IgD-negative memory B cell (primary cell): ENCODE measurements at regions not wholly inside any gene's neighbourhood (a gene's known extent, or its start where the extent isn't known, plus 50 kb on each side); places are given as distances from the start of the nearest gene placed in this dataset.
"Not testable (repeated sequence)": the region's sequence is repeated elsewhere in the genome, so short reads cannot be mapped to it uniquely, and the experiment has no call there.

ENCODE experiments used
- H3K27ac Mint-ChIP-seq, 3 donors: one replicate each; pipeline ENCODE4 v1.8.0; 2020 to 2022; ENCODE audit warnings: mild to moderate bottlenecking in 3 of 3, mixed read lengths in 3 of 3, moderate library complexity in 1 of 3
- H3K27me3 Mint-ChIP-seq: one replicate; pipeline ENCODE4 v1.8.0; 2021; ENCODE audit warnings: mixed read lengths
- H3K36me3 Mint-ChIP-seq: one replicate; pipeline ENCODE4 v1.8.0; 2020; ENCODE audit warnings: mild to moderate bottlenecking, mixed read lengths
- H3K4me1 Mint-ChIP-seq, 3 donors: one replicate each; pipeline ENCODE4 v1.8.0; 2020 to 2022; ENCODE audit warnings: mixed read lengths in 3 of 3, mild to moderate bottlenecking in 1 of 3
- H3K4me3 Mint-ChIP-seq, 4 donors: one replicate each; pipeline ENCODE4 v1.8.0; 2020 to 2022; ENCODE audit warnings: mild to moderate bottlenecking in 4 of 4, mixed read lengths in 4 of 4, moderate library complexity in 3 of 4
- H3K9me3 Mint-ChIP-seq, 3 donors: one replicate each; pipeline ENCODE4 v1.8.0; 2020 to 2021; ENCODE audit warnings: mixed read lengths in 3 of 3, mild to moderate bottlenecking in 1 of 3

GRCh38 chr6:160882006-160882405, 109.6 kb upstream of the MAP3K4 start:
- no peaks in the 10 kb centered on the region for H3K4me1 Mint-ChIP-seq
- no peaks in the 10 kb centered on the region for H3K27me3 Mint-ChIP-seq
- H3K36me3 Mint-ChIP-seq, result no peaks in the 10 kb centered on the region
- H3K4me3 Mint-ChIP-seq, result no peak overlapping the region
- H3K27ac Mint-ChIP-seq, result no peak overlapping the region
- no peaks in the 10 kb centered on the region for H3K9me3 Mint-ChIP-seq

DNA sequence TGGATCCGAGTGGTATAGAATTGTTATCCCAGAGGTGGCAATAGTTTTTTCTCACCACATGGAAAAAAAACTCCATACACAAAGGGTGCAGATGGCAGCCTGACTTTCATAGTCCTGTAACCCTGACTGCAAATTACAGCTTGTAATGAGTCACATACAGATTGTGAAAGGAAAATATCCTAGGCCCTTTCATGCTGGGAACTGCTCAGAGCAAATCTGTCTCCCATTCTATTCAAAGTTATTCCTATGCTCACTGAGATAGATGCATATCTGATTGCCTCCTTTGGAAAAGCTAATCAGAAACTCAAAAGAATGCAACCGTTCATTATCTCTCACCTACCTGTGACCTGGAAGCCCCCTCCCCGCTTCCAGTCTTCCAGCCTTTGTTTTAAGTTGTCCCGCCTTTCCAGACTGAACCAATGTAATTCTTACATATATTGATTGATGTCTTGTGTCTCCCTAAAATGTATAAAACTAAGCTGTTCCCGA, 108.7 kb upstream of the MAP3K4 start:
- Mint-ChIP-seq H3K9me3 (peaks cover 0 to 6% (median 0%) of the 10 kb centered on the region in 3 donors), H3K4me3 (no peak overlapping the region), H3K4me1 (no peaks in the 10 kb centered on the region), H3K27me3 (no peaks in the 10 kb centered on the region), H3K36me3 (no peaks in the 10 kb centered on the region), H3K27ac (no peak overlapping the region)

DNA sequence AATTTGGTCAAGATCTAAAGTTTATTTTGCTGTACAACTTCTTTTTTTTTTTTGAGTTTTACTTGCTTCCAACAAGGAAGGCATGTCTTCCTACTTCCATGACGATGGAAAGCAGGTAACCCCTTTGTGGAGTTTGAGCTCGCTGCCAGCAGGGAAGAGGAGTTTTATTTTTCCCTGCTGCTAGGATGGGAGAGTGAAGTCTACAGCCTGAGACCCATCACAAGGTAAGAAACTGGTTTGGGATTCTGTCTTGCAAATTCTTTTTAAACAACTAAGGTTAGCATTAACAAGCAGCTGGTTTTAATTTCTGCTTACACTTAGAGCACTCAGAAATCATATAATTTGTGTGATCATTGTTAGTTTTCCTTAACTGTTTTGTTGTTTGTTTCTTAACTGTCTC, 108.0 kb upstream of the MAP3K4 start:
- Mint-ChIP-seq H3K27ac (no peak overlapping the region), H3K4me3 (no peak overlapping the region), H3K9me3 (peaks cover 0 to 6% (median 0%) of the 10 kb centered on the region in 3 donors), H3K4me1 (no peaks in the 10 kb centered on the region), H3K36me3 (no peaks in the 10 kb centered on the region), H3K27me3 (no peaks in the 10 kb centered on the region)

GRCh38 chr6:160883999-160884398, 107.6 kb upstream of the MAP3K4 start:
- H3K4me3 Mint-ChIP-seq, result no peak overlapping the region
- H3K4me1 Mint-ChIP-seq, result no peaks in the 10 kb centered on the region
- H3K27me3 Mint-ChIP-seq, result no peaks in the 10 kb centered on the region
- peak overlapping the region in 1 of 3 donors; percentile 72 for H3K27ac Mint-ChIP-seq
- H3K36me3 Mint-ChIP-seq, result peaks cover 2% of the 10 kb centered on the region
- peaks cover 0 to 6% (median 0%) of the 10 kb centered on the region in 3 donors for H3K9me3 Mint-ChIP-seq

DNA sequence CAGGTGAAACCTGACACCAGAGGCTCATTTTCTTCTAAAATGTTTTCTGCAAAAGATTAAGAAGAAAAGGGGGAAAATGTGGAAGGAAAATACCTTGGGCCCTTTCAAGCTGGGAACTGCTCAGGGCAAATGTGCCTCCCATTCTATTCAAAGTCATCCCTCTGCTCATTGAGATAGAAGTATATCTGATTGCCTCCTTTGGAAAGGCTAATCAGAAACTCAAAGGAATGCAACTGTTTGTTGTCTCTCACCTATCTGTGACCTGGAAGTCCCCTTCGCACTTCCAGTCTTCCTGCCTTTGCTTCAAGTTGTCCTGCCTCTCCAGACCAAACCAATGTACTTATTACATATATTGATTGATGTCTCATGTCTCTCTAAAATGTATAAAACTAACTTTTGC, 102.4 kb upstream of the MAP3K4 start:
- not testable (repeated sequence) for H3K4me3 Mint-ChIP-seq, H3K27ac Mint-ChIP-seq, H3K4me1 Mint-ChIP-seq, H3K9me3 Mint-ChIP-seq, H3K27me3 Mint-ChIP-seq, H3K36me3 Mint-ChIP-seq

GRCh38 chr6:160891690-160892089, 99.9 kb upstream of the MAP3K4 start:
- Mint-ChIP-seq H3K36me3 (peaks cover 2% of the 10 kb centered on the region), H3K27ac (no peak overlapping the region)

DNA sequence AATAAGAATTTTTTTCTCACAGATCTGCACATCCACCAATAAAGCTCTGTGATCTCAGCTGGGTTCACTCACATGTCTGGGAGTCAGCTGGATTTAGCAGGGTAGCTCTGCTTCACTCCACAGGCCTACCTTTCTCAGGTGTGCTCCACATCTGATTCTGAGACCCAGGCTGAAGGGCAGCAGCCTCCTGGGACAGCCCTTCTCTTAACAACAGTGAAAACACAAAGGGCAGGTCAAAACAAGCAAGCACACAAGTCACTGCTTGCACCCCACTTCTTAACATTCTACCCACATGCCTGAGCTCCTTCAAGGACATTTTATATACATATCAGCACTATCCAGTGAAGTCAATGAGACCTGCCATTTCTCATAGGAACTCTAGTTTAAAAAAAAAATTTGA, 96.0 kb upstream of the MAP3K4 start:
- H3K27me3 Mint-ChIP-seq, result peaks cover 1% of the 10 kb centered on the region
- no peaks in the 10 kb centered on the region for H3K36me3 Mint-ChIP-seq
- H3K27ac Mint-ChIP-seq, result no peak overlapping the region
- no peaks in the 10 kb centered on the region for H3K4me1 Mint-ChIP-seq
- no peaks in the 10 kb centered on the region for H3K9me3 Mint-ChIP-seq
- H3K4me3 Mint-ChIP-seq, result no peak overlapping the region

More at GRCh38 chr6:160891690-160892089, 99.9 kb upstream of the MAP3K4 start:
- Mint-ChIP-seq H3K4me3 (no peak overlapping the region), H3K27me3 (no peaks in the 10 kb centered on the region), H3K4me1 (no peaks in the 10 kb centered on the region), H3K9me3 (peaks cover 0 to 6% (median 0%) of the 10 kb centered on the region in 3 donors)

DNA sequence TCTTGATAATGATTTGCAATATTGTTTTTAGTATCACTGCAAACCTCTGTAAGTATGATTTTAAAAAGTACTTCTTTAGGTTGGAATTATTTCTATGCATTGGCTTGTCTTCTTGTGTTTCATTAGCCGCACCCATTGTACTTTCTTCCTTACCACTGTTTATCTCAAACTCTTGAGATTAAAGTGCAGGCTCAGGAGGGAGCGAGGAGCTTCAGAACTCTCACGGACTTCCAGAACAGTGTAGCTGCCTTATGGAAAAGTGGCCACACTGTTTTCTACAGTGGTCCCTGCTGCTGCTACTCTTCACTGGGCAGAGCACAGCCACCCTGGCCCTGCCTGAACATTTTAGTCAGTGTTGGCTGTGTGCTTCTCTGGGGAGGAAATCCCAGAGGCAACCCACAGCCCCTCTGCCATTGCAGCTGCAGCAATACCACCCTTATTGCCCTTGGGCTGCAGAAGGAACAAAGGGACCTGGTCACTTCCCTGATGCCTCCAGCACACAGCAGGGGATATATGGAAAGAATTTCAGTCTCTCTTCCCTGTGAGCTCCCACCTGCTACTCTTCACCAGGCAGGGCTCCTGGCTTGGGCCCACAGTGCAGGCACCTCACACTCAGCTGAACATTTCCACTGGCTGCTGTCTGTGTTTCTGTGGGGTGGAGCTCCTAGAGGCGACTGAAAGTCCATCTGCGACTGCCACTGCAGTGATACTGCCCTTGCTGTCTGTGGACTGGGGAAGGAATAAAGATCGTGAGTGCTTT, 91.7 kb upstream of the MAP3K4 start:
- Mint-ChIP-seq H3K4me1 (no peaks in the 10 kb centered on the region), H3K4me3 (no peak overlapping the region), H3K27me3 (peaks cover 4% of the 10 kb centered on the region), H3K27ac (no peak overlapping the region), H3K36me3 (no peaks in the 10 kb centered on the region), H3K9me3 (peaks cover 0 to 2% (median 0%) of the 10 kb centered on the region in 3 donors)

GRCh38 chr6:160911949-160912348, 79.6 kb upstream of the MAP3K4 start:
- peaks cover 5% of the 10 kb centered on the region for H3K36me3 Mint-ChIP-seq
- H3K27me3 Mint-ChIP-seq, result peaks cover 5% of the 10 kb centered on the region
- H3K4me1 Mint-ChIP-seq, result no peaks in the 10 kb centered on the region
- H3K9me3 Mint-ChIP-seq, result peaks cover 9 to 17% (median 11%) of the 10 kb centered on the region in 3 donors
- no peak overlapping the region for H3K4me3 Mint-ChIP-seq
- no peak overlapping the region for H3K27ac Mint-ChIP-seq

DNA sequence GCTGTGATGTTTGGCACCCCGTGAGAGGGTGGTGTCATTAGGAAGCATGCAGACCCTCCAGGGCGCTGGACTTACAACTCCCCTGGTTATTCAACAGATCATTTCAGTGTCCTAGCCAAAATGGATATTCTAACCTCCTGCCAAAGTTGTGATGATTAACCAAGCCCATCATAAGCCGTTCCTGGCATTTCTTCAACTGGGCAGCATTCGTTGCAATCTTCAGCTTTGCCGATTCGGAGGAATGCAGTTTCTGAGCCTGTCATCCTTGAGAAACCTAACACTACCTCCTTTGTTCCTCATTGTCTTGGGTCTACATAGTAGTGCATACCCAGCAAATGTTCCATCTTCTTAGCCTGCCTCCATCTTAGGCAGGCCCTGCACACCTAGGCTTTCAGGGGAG, 79.2 kb upstream of the MAP3K4 start:
- Mint-ChIP-seq H3K4me1 (no peaks in the 10 kb centered on the region), H3K4me3 (no peak overlapping the region), H3K9me3 (peaks cover 7 to 13% (median 8%) of the 10 kb centered on the region in 3 donors), H3K27ac (no peak overlapping the region), H3K36me3 (peaks cover 5% of the 10 kb centered on the region), H3K27me3 (peaks cover 5% of the 10 kb centered on the region)

DNA sequence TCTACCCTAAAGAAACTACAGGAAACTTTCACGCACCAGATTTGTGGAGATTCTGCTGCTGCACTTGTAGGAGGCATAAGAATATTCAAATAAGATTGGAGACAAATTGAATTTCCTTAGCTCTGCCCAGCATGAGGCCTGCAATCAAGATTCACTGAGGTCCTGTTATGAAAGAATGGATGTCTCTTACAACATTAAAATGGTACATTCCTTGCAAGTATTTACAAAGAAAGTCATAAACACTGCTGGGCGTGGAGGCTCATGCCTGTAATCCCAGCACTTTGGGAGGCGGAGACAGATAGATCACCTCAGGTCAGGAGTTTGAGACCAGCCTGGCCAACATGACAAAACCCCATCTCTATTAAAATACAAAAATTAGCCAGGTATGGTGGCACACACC, 74.0 kb upstream of the MAP3K4 start:
- no peak overlapping the region for H3K27ac Mint-ChIP-seq
- peaks cover 5% of the 10 kb centered on the region for H3K36me3 Mint-ChIP-seq
- H3K9me3 Mint-ChIP-seq, result peaks cover 3 to 10% (median 5%) of the 10 kb centered on the region in 3 donors
- no peak overlapping the region for H3K4me3 Mint-ChIP-seq
- no peaks in the 10 kb centered on the region for H3K4me1 Mint-ChIP-seq
- no peaks in the 10 kb centered on the region for H3K27me3 Mint-ChIP-seq

GRCh38 chr6:160919723-160920440, 71.7 kb upstream of the MAP3K4 start:
- no peak overlapping the region for H3K4me3 Mint-ChIP-seq
- peaks cover 3% of the 10 kb centered on the region for H3K36me3 Mint-ChIP-seq
- no peaks in the 10 kb centered on the region for H3K9me3 Mint-ChIP-seq
- H3K27ac Mint-ChIP-seq, result no peak overlapping the region
- H3K27me3 Mint-ChIP-seq, result no peaks in the 10 kb centered on the region
- H3K4me1 Mint-ChIP-seq, result no peaks in the 10 kb centered on the region

- H3K9me3 Mint-ChIP-seq, result no peaks in the 10 kb centered on the region
- no peak overlapping the region for H3K4me3 Mint-ChIP-seq
- H3K27me3 Mint-ChIP-seq, result peaks cover 3% of the 10 kb centered on the region
- H3K27ac Mint-ChIP-seq, result no peak overlapping the region
- H3K36me3 Mint-ChIP-seq, result peaks cover 3% of the 10 kb centered on the region
- H3K4me1 Mint-ChIP-seq, result no peaks in the 10 kb centered on the region
These were observed 70.5 kb upstream of the MAP3K4 start for GRCh38 chr6:160921095-160921494.

DNA sequence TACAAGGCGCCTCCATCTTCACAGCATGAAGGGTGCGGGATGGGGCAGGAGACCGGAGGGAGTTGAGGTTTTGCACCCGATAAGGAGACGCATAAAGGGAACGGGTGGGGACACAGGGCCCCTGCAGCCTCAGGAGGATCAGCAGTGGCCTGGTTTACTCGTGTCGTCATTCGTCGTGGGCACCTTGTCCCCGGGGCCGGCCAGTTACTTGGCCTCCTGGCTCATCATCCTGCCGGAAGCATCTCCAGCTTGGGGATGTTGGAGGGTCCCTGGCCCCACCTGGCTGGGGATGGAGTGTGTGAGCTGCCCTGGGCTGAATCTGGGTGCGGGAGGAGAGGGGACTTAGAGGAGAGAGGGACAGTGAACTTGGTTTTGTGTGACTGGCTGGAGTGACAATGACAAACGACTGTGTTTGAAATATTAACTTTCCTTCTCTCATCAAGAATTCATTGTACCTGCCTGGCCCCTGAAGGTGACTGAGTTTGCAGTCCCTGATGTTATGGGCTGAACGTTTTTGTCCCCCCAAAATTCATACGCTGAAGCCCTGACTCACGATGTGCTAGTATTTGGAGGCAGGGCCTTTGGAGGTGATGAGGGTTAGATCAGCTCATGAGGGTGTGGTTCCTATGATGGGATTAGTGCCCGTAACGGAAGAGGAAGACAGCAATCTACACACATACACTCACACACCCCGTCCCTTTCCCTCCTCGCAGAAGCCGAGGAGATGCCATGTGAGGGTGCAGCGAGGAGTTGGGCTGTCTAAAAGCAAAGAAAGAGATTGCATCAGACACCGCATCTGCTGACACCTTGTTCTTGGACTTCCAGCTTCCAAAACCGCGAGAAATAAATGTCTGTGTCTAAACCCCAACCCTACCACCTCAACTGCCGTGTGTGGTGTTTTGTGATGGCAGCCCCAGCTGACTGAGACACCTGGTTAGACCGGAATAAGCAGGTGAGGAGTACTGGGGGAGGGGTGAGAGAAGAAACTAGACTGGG, 65.0 kb upstream of the MAP3K4 start:
- Mint-ChIP-seq H3K4me1 (peaks cover 0 to 3% (median 0%) of the 10 kb centered on the region in 3 donors), H3K27me3 (peaks cover 22% of the 10 kb centered on the region), H3K36me3 (peaks cover 1% of the 10 kb centered on the region), H3K27ac (no peak overlapping the region), H3K4me3 (no peak overlapping the region), H3K9me3 (no peaks in the 10 kb centered on the region)

DNA sequence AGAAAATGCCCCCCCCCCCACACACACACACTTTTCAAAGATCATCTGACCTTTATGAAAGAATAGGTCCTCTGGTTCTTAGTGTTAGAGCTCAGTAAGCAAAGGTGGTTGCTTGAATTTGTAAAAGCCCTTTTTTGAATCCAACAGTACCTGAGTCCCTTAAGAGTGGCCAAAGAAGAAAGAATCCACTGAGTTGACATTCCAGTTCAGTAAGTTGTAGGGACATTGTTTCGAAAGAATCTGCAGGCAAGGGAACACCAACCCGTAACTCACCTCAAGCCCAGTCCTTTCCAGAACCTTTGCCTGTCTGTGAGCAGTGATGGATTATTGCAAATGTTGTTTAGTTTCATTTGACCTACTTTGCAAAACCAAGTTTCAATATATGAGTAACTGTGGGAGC, 64.2 kb upstream of the MAP3K4 start:
- peaks cover 25% of the 10 kb centered on the region for H3K27me3 Mint-ChIP-seq
- peaks cover 1% of the 10 kb centered on the region for H3K36me3 Mint-ChIP-seq
- H3K4me1 Mint-ChIP-seq, result peaks cover 0 to 4% (median 0%) of the 10 kb centered on the region in 3 donors
- no peaks in the 10 kb centered on the region for H3K9me3 Mint-ChIP-seq
- H3K27ac Mint-ChIP-seq, result no peak overlapping the region
- H3K4me3 Mint-ChIP-seq, result no peak overlapping the region
